ENCODE measurements at regions not wholly inside any gene's neighbourhood (a gene's known extent, or its start where the extent isn't known, plus 50 kb on each side); places are given as distances from the start of the nearest gene placed in this dataset.

DNA sequence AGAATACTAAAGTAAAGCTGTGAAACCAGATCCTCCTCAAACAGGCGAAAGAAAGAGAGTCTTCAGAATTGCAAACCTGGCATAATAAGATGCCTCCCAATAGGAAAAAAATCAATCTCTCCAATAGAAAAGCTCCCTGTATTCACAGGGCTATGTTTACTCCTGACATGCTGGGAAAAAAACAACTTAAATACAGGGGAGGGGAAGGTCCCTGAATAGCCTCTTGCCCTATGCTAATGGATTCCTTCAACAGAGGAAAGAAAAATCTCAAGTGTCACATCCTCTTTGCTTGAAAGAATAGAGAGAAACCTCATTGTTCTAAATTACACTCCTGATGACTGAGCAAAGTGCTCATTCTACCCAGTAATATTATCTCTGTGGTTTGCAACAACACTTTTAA lies 1271.1 kb upstream of the PRR20A start:
- TF ChIP-seq POLR2A (IDR thresholded peaks at IDR 0.05; ENCODE audit: low read depth) (no peak), POLR2AphosphoS5 (IDR thresholded peaks at IDR 0.05) (no peak), EP300 (IDR thresholded peaks at IDR 0.05) (no peak)
- TF ChIP-seq, protein P1, sequence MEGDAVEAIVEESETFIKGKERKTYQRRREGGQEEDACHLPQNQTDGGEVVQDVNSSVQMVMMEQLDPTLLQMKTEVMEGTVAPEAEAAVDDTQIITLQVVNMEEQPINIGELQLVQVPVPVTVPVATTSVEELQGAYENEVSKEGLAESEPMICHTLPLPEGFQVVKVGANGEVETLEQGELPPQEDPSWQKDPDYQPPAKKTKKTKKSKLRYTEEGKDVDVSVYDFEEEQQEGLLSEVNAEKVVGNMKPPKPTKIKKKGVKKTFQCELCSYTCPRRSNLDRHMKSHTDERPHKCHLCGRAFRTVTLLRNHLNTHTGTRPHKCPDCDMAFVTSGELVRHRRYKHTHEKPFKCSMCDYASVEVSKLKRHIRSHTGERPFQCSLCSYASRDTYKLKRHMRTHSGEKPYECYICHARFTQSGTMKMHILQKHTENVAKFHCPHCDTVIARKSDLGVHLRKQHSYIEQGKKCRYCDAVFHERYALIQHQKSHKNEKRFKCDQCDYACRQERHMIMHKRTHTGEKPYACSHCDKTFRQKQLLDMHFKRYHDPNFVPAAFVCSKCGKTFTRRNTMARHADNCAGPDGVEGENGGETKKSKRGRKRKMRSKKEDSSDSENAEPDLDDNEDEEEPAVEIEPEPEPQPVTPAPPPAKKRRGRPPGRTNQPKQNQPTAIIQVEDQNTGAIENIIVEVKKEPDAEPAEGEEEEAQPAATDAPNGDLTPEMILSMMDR (IDR thresholded peaks at IDR 0.05), result no peak

Data from esophagus muscularis mucosa (tissue), 4 donors.